NCI-H2107 treated with DMSO at 0.1 percent for 48 hours (cell line): ENCODE measurements at regions not wholly inside any gene's neighbourhood (a gene's known extent, or its start where the extent isn't known, plus 50 kb on each side); places are given as distances from the start of the nearest gene placed in this dataset.

Experiments
- DNase-seq: peaks from one replicate; lab custom pipeline; 2025; ENCODE audit not compliant: unreplicated experiment; lab: John Stamatoyannopoulos, UW

GRCh38 chr2:145184741-145185651, 665.1 kb upstream of the ZEB2 start:
- DNase-seq = peak; percentile 89

DNA sequence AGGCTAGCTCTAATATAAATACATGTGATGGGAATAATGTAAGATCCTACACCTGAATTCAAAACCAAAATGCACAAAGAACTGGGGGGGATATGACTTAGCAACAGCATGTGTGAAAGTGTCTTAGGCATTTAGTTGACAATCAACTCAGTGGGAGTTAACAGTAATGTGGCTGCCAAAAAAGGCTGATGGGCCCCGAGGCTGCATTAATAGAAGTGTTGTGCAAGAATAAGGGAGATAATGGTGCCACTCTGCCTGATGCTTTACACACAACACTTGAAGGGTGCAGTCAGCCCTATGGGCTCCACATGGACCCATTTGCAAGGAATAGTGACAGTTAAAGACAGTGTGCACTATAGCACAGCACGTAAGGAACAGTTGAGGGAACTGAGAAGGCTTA, 649.4 kb upstream of the ZEB2 start:
- no peak for DNase-seq

GRCh38 chr2:145168091-145168490, 648.2 kb upstream of the ZEB2 start:
- DNase-seq = no peak

DNA sequence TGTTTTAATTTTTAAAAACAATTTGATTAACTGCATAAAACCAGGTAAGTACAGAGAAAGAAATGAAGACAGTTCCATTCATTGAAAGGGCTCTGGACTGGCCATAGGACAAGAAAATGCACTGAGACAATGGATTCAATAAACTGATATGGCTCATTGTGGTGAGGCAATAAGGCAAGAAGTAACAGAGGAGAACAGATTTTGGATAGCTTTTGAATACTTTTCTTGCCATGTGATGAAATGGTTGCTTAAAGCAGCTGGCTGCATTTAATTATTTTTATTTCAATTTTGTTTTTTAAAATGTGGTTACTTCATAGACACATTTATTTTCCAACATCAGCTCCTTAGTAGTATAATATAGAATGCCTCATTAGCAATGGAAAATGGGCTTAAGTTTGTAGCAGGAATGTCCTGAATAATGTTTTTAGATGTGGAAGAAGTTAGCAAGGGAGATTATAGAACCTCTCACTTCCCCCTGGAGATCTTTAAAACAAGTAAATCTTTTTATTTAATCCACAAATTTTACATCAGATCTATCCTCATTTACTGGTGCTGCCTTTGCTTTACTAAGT, 646.9 kb upstream of the ZEB2 start:
- DNase-seq = no peak

DNA sequence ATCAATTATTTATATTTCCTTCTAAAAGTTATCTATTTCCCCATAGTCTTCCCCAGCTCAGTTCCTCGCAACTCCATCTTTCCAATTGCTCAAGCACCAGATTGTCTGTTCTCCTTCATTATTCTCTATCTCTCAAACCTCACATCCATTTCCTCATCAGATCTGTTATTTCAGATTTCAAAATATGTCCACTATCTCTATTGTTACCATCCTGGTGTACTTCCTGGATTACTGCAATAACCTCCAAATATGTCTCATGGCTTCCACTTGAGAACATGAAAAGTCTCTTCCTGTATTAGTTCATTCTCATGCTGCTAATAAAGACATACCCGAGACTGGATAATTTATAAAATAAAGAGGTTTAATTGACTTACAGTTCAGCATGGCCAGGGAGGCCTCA, 641.7 kb upstream of the ZEB2 start:
- DNase-seq = no peak

- DNase-seq = no peak
These were observed 640.9 kb upstream of the ZEB2 start for GRCh38 chr2:145160855-145161254.

DNA sequence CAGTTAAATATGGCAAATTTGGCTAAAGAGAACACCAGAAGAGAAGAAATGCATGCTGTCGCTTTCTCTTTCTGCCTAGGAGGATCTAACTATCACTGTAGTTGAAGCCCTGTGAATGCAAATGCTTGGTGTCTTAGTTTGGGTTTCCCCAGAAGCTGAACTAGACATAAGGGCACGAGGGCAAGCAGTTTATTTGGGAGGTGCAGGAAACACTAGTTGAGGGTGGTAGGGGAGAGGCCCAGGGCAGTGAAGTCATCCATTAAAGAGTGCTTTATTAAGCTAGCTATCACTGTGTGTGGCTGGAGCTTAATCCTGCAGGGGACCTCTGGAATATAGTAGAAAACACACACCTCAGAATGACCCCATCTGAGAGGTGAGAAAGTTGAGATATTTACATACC, 639.8 kb upstream of the ZEB2 start:
- no peak for DNase-seq

GRCh38 chr2:145157741-145158591, 638.0 kb upstream of the ZEB2 start:
- no peak for DNase-seq

GRCh38 chr2:145157036-145157675, 637.2 kb upstream of the ZEB2 start:
- no peak for DNase-seq

GRCh38 chr2:145156199-145156598, 636.3 kb upstream of the ZEB2 start:
- no peak for DNase-seq

DNA sequence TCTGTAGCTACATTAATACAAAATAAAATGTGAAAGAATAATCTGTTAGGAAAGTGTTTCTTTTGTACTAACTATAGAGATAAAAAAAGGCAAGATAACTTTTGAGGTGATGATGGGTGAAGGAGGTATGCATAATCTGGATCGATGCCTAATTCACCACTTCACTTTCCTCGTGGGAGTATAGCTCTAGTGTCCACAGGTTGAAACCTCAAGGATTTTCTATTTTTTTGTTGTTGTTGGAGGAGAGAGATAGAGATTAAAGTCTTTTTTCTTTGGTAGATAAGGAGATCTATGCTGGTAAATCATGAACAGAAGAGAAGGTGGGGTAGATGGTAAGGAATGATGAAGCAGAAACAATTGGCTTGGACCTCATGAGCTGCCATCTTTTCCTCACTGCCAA, 635.3 kb upstream of the ZEB2 start:
- no peak for DNase-seq

GRCh38 chr2:145154731-145155130, 634.8 kb upstream of the ZEB2 start:
- no peak for DNase-seq

- DNase-seq = no peak
These were observed 626.8 kb upstream of the ZEB2 start for GRCh38 chr2:145146691-145147090.

DNA sequence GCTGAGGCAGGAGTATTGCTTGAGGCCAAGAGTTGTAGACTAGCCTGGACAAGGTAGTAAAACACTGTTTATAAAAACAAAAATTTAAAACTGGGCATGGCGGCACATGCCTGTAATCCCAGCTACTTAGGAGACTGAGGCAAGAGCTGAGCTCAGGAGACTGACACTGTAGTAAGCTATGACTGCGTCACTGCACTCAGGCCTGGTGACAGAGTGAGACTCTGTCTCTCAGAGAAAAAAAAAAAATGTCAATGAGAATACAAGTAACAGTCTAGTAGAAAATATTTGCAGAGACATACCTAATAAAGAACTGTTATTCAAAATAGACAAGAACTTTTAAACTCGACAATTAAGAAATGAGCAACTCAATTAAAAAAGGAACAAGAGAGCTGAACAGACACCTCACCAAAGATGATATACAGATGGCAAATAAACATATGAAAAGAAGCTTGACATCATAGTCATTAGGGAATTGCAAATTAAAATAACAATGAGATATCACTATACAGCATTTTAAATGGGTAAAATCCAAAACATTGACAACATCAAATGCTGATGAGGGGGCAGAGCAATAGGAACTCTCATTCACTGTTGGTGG, 624.3 kb upstream of the ZEB2 start:
- no peak for DNase-seq

DNA sequence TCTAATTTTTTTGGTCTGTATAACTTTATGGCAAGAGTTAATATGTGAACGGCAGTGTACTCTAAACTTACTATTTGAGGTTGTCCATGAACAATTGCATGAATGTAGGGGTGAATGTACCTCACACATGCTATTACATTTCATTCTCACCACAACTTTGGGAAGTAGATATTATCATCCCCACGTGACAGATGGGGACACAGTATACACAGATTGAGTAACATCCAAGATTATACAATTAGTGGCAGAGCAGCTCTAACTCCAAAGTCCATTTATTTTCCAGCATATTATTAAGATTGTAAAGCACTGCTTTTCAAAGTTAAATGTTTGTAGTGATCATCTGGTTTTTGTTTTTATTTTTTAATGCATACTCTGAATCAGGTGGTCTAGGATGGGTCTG, 622.1 kb upstream of the ZEB2 start:
- DNase-seq = no peak

GRCh38 chr2:145140658-145141057, 620.7 kb upstream of the ZEB2 start:
- DNase-seq = no peak

- no peak for DNase-seq
These were observed 618.7 kb upstream of the ZEB2 start for GRCh38 chr2:145138626-145139025.

- DNase-seq = no peak
These were observed 618.0 kb upstream of the ZEB2 start for GRCh38 chr2:145137901-145138300.

GRCh38 chr2:145137211-145137610, 617.3 kb upstream of the ZEB2 start:
- DNase-seq = no peak

- no peak for DNase-seq
These were observed 616.8 kb upstream of the ZEB2 start for GRCh38 chr2:145136702-145137101.

GRCh38 chr2:145126146-145126545, 606.2 kb upstream of the ZEB2 start:
- DNase-seq = no peak
